GM23248 (cell line): ENCODE measurements at regions not wholly inside any gene's neighbourhood (a gene's known extent, or its start where the extent isn't known, plus 50 kb on each side); places are given as distances from the start of the nearest gene placed in this dataset.

Experiments used
- EZH2 ChIP-seq: fragments of 200-600 bp; sonication (generic); IDR thresholded peaks from 2 replicates; pipeline ENCODE4 v1.6.1; 2018; ENCODE audit warnings: antibody characterized with exemption, mild to moderate bottlenecking; ENCODE audit not compliant: insufficient read depth, poor library complexity, severe bottlenecking
- EZH2phosphoT487 ChIP-seq: fragments of 200-600 bp; sonication (generic); IDR thresholded peaks from 2 replicates; pipeline ENCODE4 v1.6.1; 2018; ENCODE audit warnings: antibody characterized with exemption, moderate library complexity, mild to moderate bottlenecking, low read depth; ENCODE audit not compliant: insufficient read depth

- TF ChIP-seq EZH2: no peak
- TF ChIP-seq EZH2phosphoT487: no peak
These were observed 125.0 kb downstream of the URI1 start for GRCh38 chr19:30066781-30067759.
